ENCODE measurements at regions not wholly inside any gene's neighbourhood (a gene's known extent, or its start where the extent isn't known, plus 50 kb on each side); places are given as distances from the start of the nearest gene placed in this dataset.
"Not testable (repeated sequence)": the region's sequence is repeated elsewhere in the genome, so short reads cannot be mapped to it uniquely, and the experiment has no call there.

- no peak for DNase-seq
Measured at GRCh38 chr3:89946884-89947283, 839.5 kb downstream of the EPHA3 start.

- DNase-seq: no peak
Measured at GRCh38 chr3:89947337-89947954, 840.0 kb downstream of the EPHA3 start.

- DNase-seq: no peak
Measured at GRCh38 chr3:89948008-89948407, 840.6 kb downstream of the EPHA3 start.

GRCh38 chr3:89950772-89951171, 843.4 kb downstream of the EPHA3 start:
- no peak for DNase-seq

- DNase-seq: no peak
Measured at GRCh38 chr3:89954137-89954536, 846.7 kb downstream of the EPHA3 start.

GRCh38 chr3:89955156-89955555, 847.7 kb downstream of the EPHA3 start:
- DNase-seq: no peak

- DNase-seq: peak; percentile 2
Measured at GRCh38 chr3:89957451-89957850, 850.0 kb downstream of the EPHA3 start.

GRCh38 chr3:89958163-89958562, 850.7 kb downstream of the EPHA3 start:
- not testable (repeated sequence) for DNase-seq

GRCh38 chr3:89964347-89964746, 856.9 kb downstream of the EPHA3 start:
- no peak for DNase-seq

- DNase-seq: no peak
Measured at GRCh38 chr3:89966877-89967665, 859.6 kb downstream of the EPHA3 start.

- no peak for DNase-seq
Measured at GRCh38 chr3:89971329-89971728, 863.9 kb downstream of the EPHA3 start.

GRCh38 chr3:89973156-89973555, 865.7 kb downstream of the EPHA3 start:
- no peak for DNase-seq

- no peak for DNase-seq
Measured at GRCh38 chr3:89974903-89975519, 867.6 kb downstream of the EPHA3 start.

GRCh38 chr3:89983449-89983848, 876.0 kb downstream of the EPHA3 start:
- no peak for DNase-seq

GRCh38 chr3:90005281-90005847, 897.9 kb downstream of the EPHA3 start:
- no peak for DNase-seq

- DNase-seq: no peak
Measured at GRCh38 chr3:90007778-90008499, 900.5 kb downstream of the EPHA3 start.

- DNase-seq: peak; percentile 68
Measured at GRCh38 chr3:90010341-90010740, 902.9 kb downstream of the EPHA3 start.

- DNase-seq: no peak
Measured at GRCh38 chr3:90011131-90011530, 903.7 kb downstream of the EPHA3 start.

GRCh38 chr3:90011596-90011995, 904.2 kb downstream of the EPHA3 start:
- no peak for DNase-seq

- DNase-seq: no peak
Measured at GRCh38 chr3:90011996-90012395, 904.6 kb downstream of the EPHA3 start.

GRCh38 chr3:90015688-90016356, 908.4 kb downstream of the EPHA3 start:
- DNase-seq: peak; percentile 90

GRCh38 chr3:90016555-90016954, 909.1 kb downstream of the EPHA3 start:
- DNase-seq: no peak

- DNase-seq: no peak
Measured at GRCh38 chr3:90018779-90019178, 911.4 kb downstream of the EPHA3 start.

Data from fibroblast of skin of right quadriceps (primary cell).